IMR-90 (cell line): ENCODE measurements at regions not wholly inside any gene's neighbourhood (a gene's known extent, or its start where the extent isn't known, plus 50 kb on each side); places are given as distances from the start of the nearest gene placed in this dataset.

Source experiments
- ATAC-seq: fragments of 200-7000 bp; cut with Tn5 transposase; 2 replicates; pipeline ENCODE4 v1.9.1; 2020; ENCODE audit warnings: low read depth, mild to moderate bottlenecking, moderate library complexity
- BruUV-seq: library from RNA; stranded (reverse); fragments of 400-500 nt; replicated peaks from 2 replicates; lab custom pipeline; 2021; lab: Mats Ljungman, UMichigan
- CTCF ChIA-PET: fragments of 300-600 bp; formaldehyde crosslinking; extraction: SDS; loops from one replicate; lab custom pipeline; 2021; ENCODE audit warnings: antibody characterized with exemption; lab: Yijun Ruan, JAX
- POLR2A ChIA-PET: fragments of 300-600 bp; sonication (Branson Sonifier 250); formaldehyde crosslinking; loops from one replicate; lab custom pipeline; 2022; ENCODE audit warnings: antibody characterized with exemption; ENCODE audit not compliant: unreplicated experiment; lab: Charles Lee
- DNase-seq: peaks from one replicate; pipeline ENCODE4 v3.0.0; 2013
- H2AFZ ChIP-seq: replicated peaks from 2 replicates; pipeline ENCODE3; 2013; ENCODE audit warnings: low read length, mild to moderate bottlenecking; ENCODE audit not compliant: poor library complexity
- H2AK5ac ChIP-seq: 2 replicates; pipeline ENCODE4 v1.6.1; 2013; ENCODE audit warnings: low read depth, low read length, inconsistent platforms
- H2AK9ac ChIP-seq: replicated peaks from 2 replicates; pipeline ENCODE3; 2013; ENCODE audit warnings: mild to moderate bottlenecking, low read depth, low read length, moderate library complexity; ENCODE audit not compliant: poor library complexity
- H2BK120ac ChIP-seq: 2 replicates; pipeline ENCODE4 v1.6.1; 2013; ENCODE audit warnings: low read depth, low read length, inconsistent platforms
- H2BK15ac ChIP-seq: 3 replicates; pipeline ENCODE4 v1.6.1; 2013; ENCODE audit warnings: low read depth, low read length, inconsistent platforms
- H2BK20ac ChIP-seq: 2 replicates; pipeline ENCODE4 v1.6.1; 2013; ENCODE audit warnings: low read depth, mild to moderate bottlenecking, inconsistent platforms, low read length, moderate library complexity
- H2BK5ac ChIP-seq: 2 replicates; pipeline ENCODE4 v1.6.1; 2013; ENCODE audit warnings: mild to moderate bottlenecking, low read depth, low read length, inconsistent platforms; ENCODE audit not compliant: poor library complexity, severe bottlenecking
- H3K14ac ChIP-seq: replicated peaks from 2 replicates; pipeline ENCODE4 v1.6.1; 2013; ENCODE audit warnings: low read depth, low read length, inconsistent platforms
- H3K18ac ChIP-seq: 2 replicates; pipeline ENCODE4 v1.6.1; 2013; ENCODE audit warnings: low read depth, low read length, control low read depth
- H3K23ac ChIP-seq: 2 replicates; pipeline ENCODE4 v1.6.1; 2013; ENCODE audit warnings: low read depth, low read length, inconsistent platforms
- H3K27ac ChIP-seq: 2 replicates; pipeline ENCODE4 v1.5.1; 2013; ENCODE audit warnings: mild to moderate bottlenecking, control low read depth, low read length; ENCODE audit not compliant: insufficient read depth
- H3K27me3 ChIP-seq: 2 replicates; pipeline ENCODE4 v1.6.1; 2013; ENCODE audit warnings: low read length; ENCODE audit not compliant: control insufficient read depth, insufficient read depth
- H3K36me3 ChIP-seq: 2 replicates; pipeline ENCODE4 v1.6.1; 2013; ENCODE audit warnings: low read length, mixed read lengths; ENCODE audit not compliant: control insufficient read depth, insufficient read depth
- H3K4ac ChIP-seq: 2 replicates; pipeline ENCODE4 v1.6.1; 2013; ENCODE audit warnings: low read depth, low read length, inconsistent platforms
- H3K4me1 ChIP-seq: 2 replicates; pipeline ENCODE4 v1.6.1; 2013; ENCODE audit warnings: low read length, mixed read lengths; ENCODE audit not compliant: control insufficient read depth, insufficient read depth
- H3K4me2 ChIP-seq: 2 replicates; pipeline ENCODE4 v1.6.1; 2013; ENCODE audit warnings: low read depth, mild to moderate bottlenecking, control low read depth, low read length, moderate library complexity
- H3K4me3 ChIP-seq: 2 replicates; pipeline ENCODE4 v1.5.1; 2013; ENCODE audit warnings: low read depth, mild to moderate bottlenecking, control low read depth, low read length, moderate library complexity; ENCODE audit not compliant: insufficient read depth
- H3K56ac ChIP-seq: 2 replicates; pipeline ENCODE4 v1.6.1; 2013; ENCODE audit warnings: low read length, inconsistent platforms; ENCODE audit not compliant: insufficient read depth; ENCODE audit errors: extremely low read depth
- H3K79me1 ChIP-seq, 2 experiments: 2 replicates each; pipeline ENCODE4 v1.6.1; 2013; ENCODE audit warnings: low read length in 2 of 2, inconsistent platforms in 1 of 2, low read depth in 1 of 2
- H3K9ac ChIP-seq: 2 replicates; pipeline ENCODE4 v1.6.1; 2013; ENCODE audit warnings: low read depth, low read length, control low read depth
- H3K9me1 ChIP-seq: 2 replicates; pipeline ENCODE4 v1.6.1; 2013; ENCODE audit warnings: low read length, inconsistent platforms; ENCODE audit not compliant: insufficient read depth
- H3K9me3 ChIP-seq: 2 replicates; pipeline ENCODE4 v1.6.1; 2013; ENCODE audit warnings: low read length; ENCODE audit not compliant: control insufficient read depth, insufficient read depth
- H4K20me1 ChIP-seq: 2 replicates; pipeline ENCODE4 v1.6.1; 2013; ENCODE audit warnings: low read length, inconsistent platforms; ENCODE audit not compliant: insufficient read depth
- H4K5ac ChIP-seq: 2 replicates; pipeline ENCODE4 v1.6.1; 2013; ENCODE audit warnings: mild to moderate bottlenecking, low read depth, low read length, control low read depth
- H4K8ac ChIP-seq, 2 experiments: 2 replicates each; pipeline ENCODE4 v1.6.1; 2013; ENCODE audit warnings: low read depth in 2 of 2, low read length in 2 of 2, control low read depth in 1 of 2, inconsistent platforms in 1 of 2
- H4K91ac ChIP-seq: 2 replicates; pipeline ENCODE4 v1.6.1; 2013; ENCODE audit warnings: low read depth, low read length, inconsistent platforms; ENCODE audit not compliant: insufficient read depth
- BHLHE40 ChIP-seq: fragments of 150-350 bp; IDR thresholded peaks from 2 replicates; pipeline ENCODE4 v1.6.1; 2016; ENCODE audit warnings: mild to moderate bottlenecking, low read depth, low read length
- CEBPB ChIP-seq: IDR thresholded peaks from 2 replicates; pipeline ENCODE4 v1.6.1; 2012; ENCODE audit warnings: low read depth, low read length, improper control_type of control experiment
- CTCF ChIP-seq: conservative IDR thresholded peaks from 2 replicates; pipeline ENCODE4 v1.5.1; 2012; ENCODE audit warnings: mild to moderate bottlenecking, low read depth, low read length, improper control_type of control experiment
- RAD21 ChIP-seq: IDR thresholded peaks from 2 replicates; pipeline ENCODE4 v1.6.1; 2012; ENCODE audit warnings: low read length, improper control_type of control experiment
- USF2 ChIP-seq: fragments of 150-350 bp; IDR thresholded peaks from 2 replicates; pipeline ENCODE4 v1.6.1; 2017; ENCODE audit warnings: mild to moderate bottlenecking, antibody characterized with exemption, low read length, low read depth
- WGBS, 2 experiments: methylation state at CpG; one replicate each; pipeline versions ENCODE4 v1.1.5 to v1.1.7; 2013; ENCODE audit warnings: missing lambda C conversion rate in 2 of 2; ENCODE audit not compliant: insufficient read length in 1 of 2; ENCODE audit errors: extremely low coverage in 2 of 2; 5-methylcytosine and 5-hydroxymethylcytosine counted together
- dilution Hi-C: fragments of 300-500 bp; cut with HindIII; formaldehyde crosslinking; loops from one replicate; pipeline ENCODE4 v1.14.3; 2018; ENCODE audit warnings: low sequenced_read_pairs; ENCODE audit not compliant: unreplicated experiment
- in situ Hi-C: fragments of 300-500 bp; cut with MboI; formaldehyde crosslinking; loops from 3 replicates; pipeline ENCODE4 v1.14.3; 2019; ENCODE audit warnings: low sequenced_read_pairs, inconsistent platforms, mixed read lengths
- intact Hi-C: fragments of 100-400 bp; cut with micrococcal nuclease; formaldehyde crosslinking; loops from 2 replicates; pipeline ENCODE4 v1.10.0; 2022

GRCh38 chr17:15091825-15092224 lies 173.3 kb downstream of the PMP22 start:
- in situ Hi-C loops (no loop called here), dilution Hi-C loops (no loop called here), intact Hi-C loops (no loop called here)
- ATAC-seq: no peak
- 100% methylated on average over 1 of the region's 2 CpGs; no CpG with 5 or more reads in 1 of the 2 experiments for WGBS, 2 experiments
- no peak overlapping the region for H3K4me2 ChIP-seq
- H2AFZ ChIP-seq: no peak overlapping the region
- ChIA-PET CTCF (no interaction called here), POLR2A (no interaction called here)
- no peaks in the 10 kb centered on the region for H3K9me1 ChIP-seq
- no peak overlapping the region for H4K8ac ChIP-seq
- no peak overlapping the region for H3K27ac ChIP-seq
- no peaks in the 10 kb centered on the region for H4K20me1 ChIP-seq
- no peak for DNase-seq
- H3K4ac ChIP-seq: no peak overlapping the region
- no peak overlapping the region for H2AK9ac ChIP-seq
- H2AK5ac ChIP-seq: no peak overlapping the region
- no peak overlapping the region for H3K14ac ChIP-seq
- H3K9me3 ChIP-seq: no peaks in the 10 kb centered on the region
- H3K9ac ChIP-seq: no peak overlapping the region
- H3K4me3 ChIP-seq: no peak overlapping the region
- no peak overlapping the region for H3K23ac ChIP-seq
- H3K27me3 ChIP-seq: peaks cover 2% of the 10 kb centered on the region; the same call in 1 of the 2 replicates
- no TSS peak for BruUV-seq
- no peak overlapping the region for H2BK15ac ChIP-seq
- TF ChIP-seq CTCF: 0 out of 2 replicates have a peak, but pooled peaks have one; percentile 5
- TF ChIP-seq BHLHE40: no peak
- TF ChIP-seq RAD21: no peak
- no peak for TF ChIP-seq USF2
- peak; percentile 61; the same call in 1 of the 2 replicates for TF ChIP-seq CEBPB
- no peaks in the 10 kb centered on the region for H3K36me3 ChIP-seq
- no peak overlapping the region for H2BK120ac ChIP-seq
- H3K79me1 ChIP-seq: no peaks in the 10 kb centered on the region
- no peaks in the 10 kb centered on the region for H3K4me1 ChIP-seq
- H2BK5ac ChIP-seq: no peak overlapping the region
- H4K91ac ChIP-seq: no peak overlapping the region
- no peak overlapping the region for H2BK20ac ChIP-seq
- no peak overlapping the region for H3K18ac ChIP-seq
- H4K5ac ChIP-seq: no peak overlapping the region
- H3K56ac ChIP-seq: no peak overlapping the region
